CD14-positive monocyte (primary cell): ENCODE measurements at regions not wholly inside any gene's neighbourhood (a gene's known extent, or its start where the extent isn't known, plus 50 kb on each side); places are given as distances from the start of the nearest gene placed in this dataset.

Experiments used
- DNase-seq, 3 donors: peaks; one replicate each; pipeline ENCODE4 v3.0.0-alpha.2; 2011 to 2022
- H2AFZ ChIP-seq: 2 replicates; pipeline ENCODE4 v1.6.0; 2012; ENCODE audit warnings: mild to moderate bottlenecking, low read depth, low read length, inconsistent platforms; ENCODE audit not compliant: insufficient read depth, poor library complexity, severe bottlenecking
- H3K27ac ChIP-seq, 2 donors: 1 replicate in 1 of 2; 2 replicates in 1 of 2; pipeline ENCODE4 v1.5.1; 2012 to 2013; ENCODE audit warnings: low read length in 2 of 2, control low read depth in 1 of 2, inconsistent platforms in 1 of 2, low read depth in 1 of 2, mild to moderate bottlenecking in 1 of 2
- H3K27me3 ChIP-seq, 2 donors: one replicate each; pipeline versions ENCODE4 v1.6.0 to v1.6.1; 2011 to 2013; ENCODE audit warnings: low read length in 2 of 2; ENCODE audit not compliant: control insufficient read depth in 2 of 2, insufficient read depth in 2 of 2
- H3K36me3 ChIP-seq, 2 donors: replicated peaks in 1 of 2; 1 replicate in 1 of 2; 2 replicates in 1 of 2; pipeline versions ENCODE4 v1.5.1 to v1.6.1; 2012 to 2013; ENCODE audit warnings: low read length in 2 of 2, control low read depth in 1 of 2, inconsistent platforms in 1 of 2, mild to moderate bottlenecking in 1 of 2; ENCODE audit not compliant: insufficient read depth in 2 of 2, control insufficient read depth in 1 of 2
- H3K4me1 ChIP-seq, 2 donors: 1 replicate in 1 of 2; 2 replicates in 1 of 2; pipeline versions ENCODE4 v1.5.1 to v1.6.1; 2012 to 2013; ENCODE audit warnings: low read length in 2 of 2, control low read depth in 1 of 2, inconsistent platforms in 1 of 2, mild to moderate bottlenecking in 1 of 2, moderate library complexity in 1 of 2; ENCODE audit not compliant: insufficient read depth in 2 of 2, control insufficient read depth in 1 of 2
- H3K4me2 ChIP-seq: replicated peaks from 2 replicates; pipeline ENCODE3; 2012; ENCODE audit warnings: low read length, moderate library complexity, mild to moderate bottlenecking; ENCODE audit not compliant: poor library complexity, severe bottlenecking; ENCODE audit errors: extremely low read depth
- H3K4me3 ChIP-seq, 3 experiments: fragments of 200-600 bp in 1 of 3; sonication (generic) in 1 of 3; replicated peaks in 1 of 3; 1 replicate in 2 of 3; 2 replicates in 1 of 3; pipeline ENCODE4 v1.5.1; 2011 to 2013; ENCODE audit warnings: low read length in 3 of 3, mild to moderate bottlenecking in 3 of 3, control low read depth in 2 of 3, low read depth in 2 of 3, inconsistent platforms in 1 of 3, moderate library complexity in 1 of 3
- H3K79me2 ChIP-seq: 2 replicates; pipeline ENCODE4 v1.6.0; 2012; ENCODE audit warnings: mild to moderate bottlenecking, control low read depth, inconsistent platforms, low read length, moderate library complexity; ENCODE audit not compliant: insufficient read depth
- H3K9ac ChIP-seq: 2 replicates; pipeline ENCODE4 v1.6.0; 2017; ENCODE audit warnings: low read length, mild to moderate bottlenecking; ENCODE audit not compliant: insufficient read depth, poor library complexity, severe bottlenecking
- H3K9me3 ChIP-seq, 2 donors: replicated peaks in 1 of 2; 1 replicate in 1 of 2; 2 replicates in 1 of 2; pipeline versions ENCODE4 v1.5.1 to v1.6.1; 2012 to 2013; ENCODE audit warnings: low read length in 2 of 2, control low read depth in 1 of 2; ENCODE audit not compliant: control insufficient read depth in 1 of 2, insufficient read depth in 1 of 2
- H4K20me1 ChIP-seq: 2 replicates; pipeline ENCODE4 v1.6.0; 2012; ENCODE audit warnings: mild to moderate bottlenecking, low read length, control low read depth, moderate library complexity; ENCODE audit not compliant: insufficient read depth
- H3K27ac Mint-ChIP-seq, 7 donors: one replicate each; pipeline ENCODE4 v1.8.0; 2020; ENCODE audit warnings: mild to moderate bottlenecking in 7 of 7, mixed read lengths in 7 of 7, moderate library complexity in 6 of 7, inconsistent platforms in 2 of 7
- H3K27me3 Mint-ChIP-seq, 3 donors: one replicate each; pipeline ENCODE4 v1.8.0; 2021 to 2022; ENCODE audit warnings: low read depth in 3 of 3, mild to moderate bottlenecking in 3 of 3, mixed read lengths in 3 of 3, moderate library complexity in 3 of 3, inconsistent platforms in 1 of 3
- H3K36me3 Mint-ChIP-seq, 2 donors: one replicate each; pipeline ENCODE4 v1.8.0; 2020; ENCODE audit warnings: mixed read lengths in 2 of 2, inconsistent platforms in 1 of 2, mild to moderate bottlenecking in 1 of 2
- H3K4me1 Mint-ChIP-seq: one replicate; pipeline ENCODE4 v1.8.0; 2020; ENCODE audit warnings: mild to moderate bottlenecking, mixed read lengths
- H3K4me3 Mint-ChIP-seq, 2 donors: one replicate each; pipeline ENCODE4 v1.8.0; 2020; ENCODE audit warnings: mild to moderate bottlenecking in 2 of 2, mixed read lengths in 2 of 2, moderate library complexity in 1 of 2
- H3K9me3 Mint-ChIP-seq, 7 donors: one replicate each; pipeline ENCODE4 v1.8.0; 2020 to 2022; ENCODE audit warnings: mixed read lengths in 7 of 7, mild to moderate bottlenecking in 6 of 7, moderate library complexity in 6 of 7, inconsistent platforms in 2 of 7
- CTCF ChIP-seq: fragments of 200-600 bp; IDR thresholded peaks from one replicate; pipeline ENCODE4 v1.8.0; 2022; ENCODE audit warnings: antibody characterized with exemption, mild to moderate bottlenecking
- WGBS: methylation state at CpG from one replicate; pipeline ENCODE4 v1.1.5; 2013; ENCODE audit warnings: missing lambda C conversion rate; ENCODE audit not compliant: insufficient coverage; 5-methylcytosine and 5-hydroxymethylcytosine counted together
- intact Hi-C, 2 donors: fragments of 100-400 bp; cut with micrococcal nuclease; formaldehyde crosslinking; loops; one replicate each; pipeline versions ENCODE4 v1.15.0 to v1.15.1; 2023

DNA sequence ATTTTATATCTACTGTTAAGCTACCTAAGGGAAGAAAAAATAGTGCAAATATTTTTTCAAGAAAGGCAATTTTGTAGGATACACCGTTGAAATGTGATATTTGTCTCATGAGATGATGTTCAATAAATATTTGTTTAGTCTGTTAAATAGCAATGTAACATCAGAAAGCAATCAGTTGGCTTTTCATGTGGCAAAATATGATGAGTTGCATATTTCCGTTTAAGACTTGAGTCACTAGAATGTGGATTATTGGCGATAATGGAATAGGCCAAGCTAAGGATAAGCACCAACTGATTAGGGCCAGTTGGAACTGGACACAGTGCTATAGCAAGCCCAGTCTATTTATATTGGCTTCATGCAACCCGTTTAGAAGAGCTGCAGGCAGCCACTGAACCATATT lies 250.4 kb upstream of the SLC16A7 start:
- no peaks in the 10 kb centered on the region for H3K4me1 Mint-ChIP-seq
- H3K36me3 Mint-ChIP-seq, result no peaks in the 10 kb centered on the region
- no peak overlapping the region for H3K4me3 Mint-ChIP-seq
- no peak for TF ChIP-seq CTCF
- 96% methylated on average over 2 of the region's 4 CpGs for whole genome bisulfite sequencing
- H3K79me2 ChIP-seq, result no peaks in the 10 kb centered on the region
- no peak overlapping the region for H3K9ac ChIP-seq
- H3K4me1 ChIP-seq, result no peaks in the 10 kb centered on the region
- H3K4me2 ChIP-seq, result no peak overlapping the region
- no peaks in the 10 kb centered on the region for H4K20me1 ChIP-seq
- no peak overlapping the region for H3K4me3 ChIP-seq
- no peak for DNase-seq
- no peaks in the 10 kb centered on the region for H3K36me3 ChIP-seq
- peaks cover 4 to 16% (median 6%) of the 10 kb centered on the region in 7 donors for H3K9me3 Mint-ChIP-seq
- H2AFZ ChIP-seq, result no peak overlapping the region
- H3K27ac ChIP-seq, result no peak overlapping the region
- H3K9me3 ChIP-seq, result no peaks in the 10 kb centered on the region
- intact Hi-C loops, result no loop called here
- H3K27ac Mint-ChIP-seq, result no peak overlapping the region
- H3K27me3 Mint-ChIP-seq, result no peaks in the 10 kb centered on the region
- H3K27me3 ChIP-seq, result no peaks in the 10 kb centered on the region

DNA sequence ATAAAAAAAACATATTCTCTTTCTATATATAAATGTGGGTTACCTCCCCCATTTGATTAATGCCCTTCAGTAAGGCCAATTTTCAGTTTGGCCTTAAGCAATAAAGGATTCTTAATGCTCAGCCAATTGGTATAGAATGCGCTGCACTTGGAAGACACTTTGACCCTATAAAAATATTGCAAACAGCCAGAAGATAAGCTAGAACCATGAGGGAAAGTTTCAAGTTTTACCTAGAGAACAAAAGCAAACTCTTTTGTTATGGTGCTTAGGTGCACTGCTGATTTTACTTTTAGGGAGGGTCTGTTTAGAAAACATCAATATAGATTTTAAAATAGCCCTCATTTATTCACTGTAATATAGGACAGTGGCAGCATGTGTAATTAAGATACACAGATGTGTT lies 251.6 kb upstream of the SLC16A7 start:
- intact Hi-C loops, result no loop called here
- no peak overlapping the region for H3K4me3 Mint-ChIP-seq

More for the DNA sequence above, 251.6 kb upstream of the SLC16A7 start:
- H3K36me3 Mint-ChIP-seq, result no peaks in the 10 kb centered on the region
- no peak for TF ChIP-seq CTCF
- Histone ChIP-seq H3K4me1 (no peaks in the 10 kb centered on the region), H3K36me3 (no peaks in the 10 kb centered on the region), H3K4me2 (no peak overlapping the region), H3K9me3 (no peaks in the 10 kb centered on the region), H3K27me3 (no peaks in the 10 kb centered on the region), H3K4me3 (no peak overlapping the region), H4K20me1 (no peaks in the 10 kb centered on the region), H3K79me2 (no peaks in the 10 kb centered on the region), H2AFZ (no peak overlapping the region), H3K9ac (no peak overlapping the region), H3K27ac (no peak overlapping the region)
- H3K9me3 Mint-ChIP-seq, result peaks cover 3 to 14% (median 6%) of the 10 kb centered on the region in 7 donors
- no CpG with 5 or more reads among the region's 1 CpG for WGBS
- H3K27me3 Mint-ChIP-seq, result no peaks in the 10 kb centered on the region
- no peak overlapping the region for H3K27ac Mint-ChIP-seq
- no peaks in the 10 kb centered on the region for H3K4me1 Mint-ChIP-seq
- DNase-seq, result no peak
